NOMO-1 treated with DMSO at 0.1 percent for 48 hours (cell line): ENCODE measurements at regions not wholly inside any gene's neighbourhood (a gene's known extent, or its start where the extent isn't known, plus 50 kb on each side); places are given as distances from the start of the nearest gene placed in this dataset.
A peak's percentile ranks its signal among the peaks of the same experiment; 100 is the strongest.

Source experiments
- DNase-seq: peaks from one replicate; lab custom pipeline; 2025; ENCODE audit not compliant: unreplicated experiment; lab: John Stamatoyannopoulos, UW

DNA sequence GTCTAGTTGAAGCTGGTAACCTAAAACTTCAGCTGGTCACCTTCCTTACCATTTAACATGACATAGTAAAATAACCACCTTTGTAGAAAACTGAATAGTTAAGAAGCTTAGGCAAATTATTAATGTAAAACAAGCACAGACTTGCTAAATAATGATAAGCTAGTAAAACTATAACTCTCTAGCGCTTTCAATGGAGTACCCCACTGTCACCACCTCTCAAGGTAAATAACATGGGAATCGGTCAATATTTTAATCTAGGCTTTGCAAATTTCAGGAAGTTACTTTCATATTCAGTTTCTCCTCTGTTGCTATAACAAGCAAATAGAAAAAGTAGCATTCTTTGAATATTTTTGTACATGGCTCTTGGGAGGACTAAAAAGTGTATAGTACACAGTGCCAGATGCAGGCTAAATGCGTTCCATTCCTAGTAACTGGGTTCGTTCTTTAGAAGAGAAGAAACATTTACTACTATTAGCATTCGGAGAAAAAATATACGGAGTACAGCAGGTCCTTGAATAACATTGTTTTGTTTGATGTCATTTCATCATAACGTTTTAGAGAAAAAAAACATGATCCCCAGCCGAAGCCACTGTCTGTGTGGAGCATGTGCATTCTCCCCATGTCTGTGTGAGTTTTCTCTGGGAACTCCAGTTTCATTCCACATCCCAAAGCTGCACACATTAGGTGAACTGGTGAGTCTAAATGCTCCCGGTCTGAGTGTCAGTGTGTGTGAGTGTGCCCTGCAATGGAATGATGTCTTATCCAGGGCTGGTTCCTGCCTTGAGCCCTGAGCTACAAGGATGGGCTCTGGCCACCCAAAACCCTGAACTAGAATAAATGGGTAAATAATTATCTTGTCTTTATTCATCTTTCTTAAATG lies 52.5 kb downstream of the EPRS1 start:
- no peak for DNase-seq

DNA sequence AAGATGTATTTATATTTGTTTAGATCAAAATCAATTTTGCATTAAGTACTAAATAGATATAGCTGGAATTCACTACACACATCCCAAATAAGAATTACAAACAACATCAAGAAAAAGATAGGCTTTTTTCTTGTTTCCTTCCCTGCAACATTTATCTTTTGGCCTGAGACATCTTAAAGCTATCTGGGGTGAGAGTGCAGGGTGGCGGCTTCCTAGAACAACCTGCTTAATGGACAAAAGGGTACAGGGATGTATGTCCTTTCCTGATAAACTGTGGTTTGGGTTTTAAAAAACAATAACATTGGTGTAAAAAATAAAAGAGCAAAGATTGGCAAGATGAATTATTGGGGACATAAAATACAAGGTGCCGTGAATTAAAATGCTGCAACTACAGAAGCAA lies 54.4 kb downstream of the EPRS1 start:
- DNase-seq = no peak

DNA sequence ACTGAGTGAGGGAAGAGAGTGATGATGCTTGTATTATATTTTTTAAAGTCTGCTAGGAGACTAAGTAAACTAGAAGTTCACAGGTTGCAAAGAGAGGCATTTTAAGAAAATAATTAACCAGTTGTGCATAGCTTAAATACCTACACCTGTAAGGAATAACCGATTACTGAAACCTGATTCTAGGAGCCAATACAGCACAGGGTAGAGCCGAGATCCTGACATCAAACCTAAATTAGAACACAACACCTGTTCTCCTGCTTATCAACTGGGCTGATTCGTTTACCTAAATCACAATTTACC lies 54.8 kb downstream of the EPRS1 start:
- DNase-seq = no peak

DNA sequence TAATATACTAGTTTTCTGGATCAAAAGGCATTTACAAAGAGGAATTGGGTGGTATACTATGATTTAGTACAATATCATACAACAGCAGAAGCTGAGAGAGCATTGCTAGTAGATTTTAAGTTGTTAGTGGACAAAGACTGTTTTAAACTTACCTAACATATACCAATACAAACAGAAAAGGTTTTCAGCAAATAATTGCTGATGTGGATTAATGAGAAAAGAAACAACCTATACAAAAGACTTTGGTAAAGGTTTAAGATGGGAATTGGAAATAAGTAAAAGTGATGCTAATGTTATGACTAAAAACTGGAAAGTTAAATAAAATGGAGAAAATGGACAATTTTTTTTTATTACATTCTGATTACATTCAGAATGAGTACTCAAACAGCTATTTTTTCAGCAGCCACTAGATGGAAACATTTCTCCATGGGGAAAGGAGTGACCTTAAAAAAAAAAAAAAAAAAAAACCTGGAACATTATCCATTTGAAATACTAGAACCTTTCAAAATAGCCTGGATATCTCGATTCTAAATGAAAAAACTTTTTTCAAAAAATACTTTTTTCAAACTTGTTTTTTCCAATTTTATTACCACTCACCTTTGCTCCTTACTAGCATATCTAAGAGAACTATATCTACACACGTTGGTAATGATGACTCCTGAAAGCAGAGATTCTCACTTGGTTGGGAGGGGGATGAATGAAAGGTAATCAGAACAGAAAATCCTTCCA lies 55.4 kb downstream of the EPRS1 start:
- peak; percentile 2 for DNase-seq

DNA sequence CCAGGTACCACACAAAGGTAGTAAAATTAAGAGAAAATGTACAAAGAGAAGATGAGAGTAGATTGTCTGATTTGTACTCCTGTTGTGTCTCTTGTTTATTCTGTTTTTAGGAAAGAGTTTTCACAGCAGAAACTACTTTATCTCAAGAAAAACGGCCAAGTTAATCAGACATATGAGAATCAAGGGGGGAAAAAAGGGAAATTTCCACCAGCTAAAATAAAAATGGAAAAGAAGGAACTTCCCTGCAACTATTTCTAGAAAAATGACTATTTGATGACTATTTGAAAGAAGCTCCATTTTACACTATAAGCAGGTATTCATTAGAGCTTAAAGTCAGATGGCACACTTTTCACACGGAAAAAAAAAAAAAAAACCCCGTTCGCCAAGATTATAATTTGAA lies 56.5 kb downstream of the EPRS1 start:
- no peak for DNase-seq

DNA sequence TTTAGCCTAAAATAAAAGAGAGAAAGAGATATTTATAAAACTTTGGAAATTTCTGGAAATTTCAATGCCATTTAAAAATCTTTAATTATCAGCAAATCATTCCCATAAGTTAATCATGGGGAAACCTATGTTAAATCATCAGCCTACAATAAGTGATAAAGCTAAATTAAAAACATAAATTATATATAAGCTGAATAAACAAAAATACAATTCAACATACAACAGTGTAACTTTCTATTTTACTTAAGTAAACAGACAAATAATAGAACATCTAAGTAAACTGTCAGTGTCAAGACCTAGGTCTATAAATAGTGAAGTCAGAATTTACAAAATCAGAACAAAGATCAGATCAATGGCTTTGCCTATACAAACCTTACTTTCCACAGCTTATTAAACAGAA lies 57.5 kb downstream of the EPRS1 start:
- no peak for DNase-seq

DNA sequence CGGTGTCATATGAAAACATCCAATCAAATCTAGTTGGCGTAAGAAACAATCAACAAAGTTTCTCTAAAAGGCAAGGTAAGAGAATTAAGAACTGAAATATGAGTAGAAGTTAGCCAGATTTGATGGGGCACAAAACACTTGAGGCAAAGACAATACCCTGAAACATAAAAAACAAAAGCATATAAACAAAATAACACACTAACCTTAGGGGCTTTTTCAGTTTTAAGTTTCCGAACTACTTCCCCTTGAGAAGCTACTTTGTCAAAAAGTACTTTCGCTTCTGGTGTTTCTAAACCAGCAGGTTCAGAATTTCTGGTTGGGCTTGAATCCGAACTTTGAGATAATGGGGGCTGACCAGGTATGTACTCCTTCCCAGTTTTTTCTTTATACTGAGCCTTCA lies 57.9 kb downstream of the EPRS1 start:
- no peak for DNase-seq

DNA sequence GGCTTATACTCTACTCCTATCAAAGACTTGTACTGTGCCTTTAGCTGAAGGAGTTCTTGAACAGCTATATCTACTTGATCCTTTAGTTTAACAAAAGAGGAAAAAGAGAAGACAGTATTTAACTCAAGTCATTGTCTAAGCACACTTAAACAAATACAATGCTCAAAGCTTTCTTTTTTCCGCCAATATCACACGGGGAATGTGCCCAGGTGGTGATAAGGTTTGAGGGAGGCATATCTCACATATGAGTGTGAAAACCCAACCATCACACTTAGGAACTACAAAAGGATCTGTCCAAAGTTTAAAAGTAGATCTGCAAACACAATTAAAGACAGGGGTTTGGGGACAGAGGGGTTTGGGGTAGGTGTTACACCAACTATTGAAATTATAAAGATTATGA lies 59.0 kb upstream of the SLC30A10 start:
- no peak for DNase-seq

DNA sequence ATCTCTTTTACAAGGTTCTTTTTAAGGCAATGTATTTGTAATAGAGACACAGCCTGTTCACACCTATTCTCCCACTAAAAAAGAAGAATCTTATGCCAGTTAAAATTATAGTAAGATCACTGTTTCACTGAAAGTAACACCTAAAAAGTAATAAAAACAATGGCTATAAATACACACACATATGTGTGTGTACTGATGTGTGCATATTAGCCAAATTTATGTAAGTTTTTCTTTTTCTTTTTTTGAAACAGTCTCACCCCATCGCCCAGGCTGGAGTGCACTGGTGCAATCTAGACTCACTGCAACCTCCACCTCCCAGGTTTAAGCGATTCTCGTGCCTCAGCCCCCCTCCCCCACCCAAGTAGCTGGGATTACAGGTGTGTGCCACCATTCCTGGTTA lies 56.8 kb upstream of the SLC30A10 start:
- DNase-seq = no peak
